G401.6 (cell line): ENCODE measurements at regions not wholly inside any gene's neighbourhood (a gene's known extent, or its start where the extent isn't known, plus 50 kb on each side); places are given as distances from the start of the nearest gene placed in this dataset.

Experiments
- FAIRE-seq: peaks from 2 replicates; lab custom pipeline; 2012; peaks lifted over from hg19 to GRCh38; lab: Jason Lieb, UNC

DNA sequence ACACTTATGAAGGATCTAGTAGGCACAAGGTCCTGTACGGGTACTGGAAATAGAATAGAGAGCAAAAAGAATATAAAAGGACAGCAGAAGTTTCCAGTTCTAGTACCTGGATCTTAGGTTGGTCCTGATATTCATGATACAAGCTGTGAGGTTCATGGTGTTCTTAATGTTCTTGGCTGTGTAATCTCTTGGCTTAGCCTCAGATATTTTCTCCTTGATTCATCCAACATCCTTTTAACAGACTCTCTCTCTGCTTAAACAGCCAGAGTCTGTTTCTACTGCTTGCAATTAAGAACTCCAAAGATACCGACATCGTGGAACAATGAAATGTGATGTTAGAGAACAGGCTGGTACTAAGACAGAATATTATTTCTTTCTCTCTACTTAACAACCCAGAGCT lies 49.9 kb downstream of the CNTN3 start:
- FAIRE-seq: no peak

DNA sequence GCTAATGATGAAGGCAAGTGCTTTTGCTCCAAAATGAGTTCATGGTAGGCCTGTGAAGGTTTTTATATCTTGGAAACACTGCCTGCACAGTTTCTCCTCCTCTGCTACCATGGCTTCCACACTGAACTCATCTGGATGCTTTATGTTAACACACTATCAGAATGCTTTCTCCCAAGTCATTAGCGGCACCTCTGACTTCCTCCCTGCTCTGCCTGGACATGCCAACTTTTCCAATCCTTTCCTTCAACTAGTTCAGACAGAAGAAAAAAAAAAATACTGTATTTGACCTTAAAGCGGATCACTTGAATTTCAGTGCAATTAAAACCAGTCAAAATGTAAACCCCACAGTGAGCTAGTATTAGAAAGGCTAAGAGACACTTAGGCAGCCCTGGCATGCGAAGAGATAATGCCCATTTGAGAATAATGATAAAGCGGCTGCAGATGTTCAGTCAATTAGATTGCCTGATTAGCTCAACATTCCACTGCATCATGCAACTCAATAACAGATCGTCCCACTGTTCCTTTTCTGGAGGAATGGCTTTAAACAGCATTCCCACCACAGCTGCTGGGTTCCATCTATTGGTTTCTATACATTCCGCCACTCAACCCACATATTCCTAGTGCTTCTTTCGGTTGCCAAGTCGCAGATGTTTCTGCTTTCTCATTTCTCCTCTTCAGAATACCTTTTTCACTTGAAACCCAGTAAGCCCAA lies 51.7 kb downstream of the CNTN3 start:
- FAIRE-seq: no peak

DNA sequence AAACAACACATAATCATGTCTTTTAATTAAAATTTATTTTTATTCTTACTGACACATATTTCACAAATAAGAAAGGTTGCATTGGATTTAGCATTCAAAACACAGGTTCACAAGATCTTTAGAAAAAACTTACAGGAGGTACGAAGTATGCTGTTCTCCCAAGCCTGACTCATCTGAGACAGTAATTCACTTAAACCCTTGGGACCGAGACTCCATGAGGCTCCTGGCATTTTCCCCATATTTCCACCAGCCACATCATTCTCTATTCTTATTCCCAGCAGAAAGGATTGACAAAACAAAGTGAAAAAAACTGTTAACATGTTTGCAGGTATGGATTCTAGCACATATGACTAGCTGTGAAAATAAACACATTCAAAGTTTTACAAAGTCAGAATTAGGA lies 52.6 kb downstream of the CNTN3 start:
- no peak for FAIRE-seq

DNA sequence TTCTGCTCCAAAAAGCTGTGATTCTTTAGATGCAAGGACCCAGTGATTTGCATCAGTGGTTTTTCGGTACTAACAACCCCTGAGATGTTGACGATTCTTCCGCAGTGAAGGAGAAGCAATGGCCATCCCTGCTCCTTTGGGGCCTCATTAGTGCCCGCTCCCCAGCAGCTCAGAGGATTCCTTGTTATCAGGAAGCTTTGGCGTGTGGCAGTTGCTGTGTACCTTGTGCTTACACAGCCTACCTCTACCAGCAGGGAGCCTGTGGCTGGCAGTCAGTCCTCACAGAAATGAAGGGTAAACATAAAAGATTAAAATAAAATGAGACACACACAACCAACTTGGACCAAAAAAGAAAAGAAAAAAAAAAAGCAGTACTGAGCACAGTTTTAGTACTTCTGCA lies 55.2 kb downstream of the CNTN3 start:
- FAIRE-seq: no peak

DNA sequence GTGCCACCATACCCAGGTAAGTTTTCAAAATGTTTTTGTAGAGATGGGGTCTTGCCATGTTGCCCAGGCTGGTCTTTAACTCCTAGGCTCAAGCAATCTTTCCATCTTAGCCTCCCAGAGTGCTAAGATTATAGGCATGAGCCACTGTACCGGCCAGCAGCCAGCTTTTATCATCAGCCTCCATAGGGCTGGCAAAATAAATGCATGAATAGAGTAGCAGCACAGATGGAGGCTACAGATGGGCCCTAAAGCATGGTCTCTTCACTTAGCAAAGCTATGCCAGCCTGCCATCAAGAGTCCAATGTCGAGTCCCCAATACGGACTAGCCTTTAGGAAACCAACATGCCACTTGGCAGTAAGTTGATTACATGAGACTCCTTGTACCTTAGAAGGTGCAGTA lies 63.8 kb downstream of the CNTN3 start:
- FAIRE-seq: no peak

DNA sequence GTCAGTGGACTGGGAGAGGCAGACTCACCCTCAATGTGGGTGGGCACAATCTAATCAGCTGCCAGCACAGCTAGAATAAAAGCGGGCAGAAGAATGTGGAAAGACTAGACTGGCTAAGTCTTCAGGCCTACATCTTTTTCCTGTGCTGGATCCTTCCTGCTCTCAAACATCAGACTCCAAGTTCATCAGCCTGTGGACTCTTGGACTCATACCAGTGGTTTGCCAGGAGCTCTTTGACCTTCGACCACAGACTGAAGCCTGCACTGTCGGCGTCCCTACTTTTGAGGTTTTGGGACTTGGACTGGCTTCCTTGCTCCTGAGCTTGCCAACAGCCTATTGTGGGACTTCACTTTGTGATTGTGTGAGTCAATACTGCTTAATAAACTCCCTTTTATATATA lies 68.0 kb downstream of the CNTN3 start:
- FAIRE-seq: no peak

DNA sequence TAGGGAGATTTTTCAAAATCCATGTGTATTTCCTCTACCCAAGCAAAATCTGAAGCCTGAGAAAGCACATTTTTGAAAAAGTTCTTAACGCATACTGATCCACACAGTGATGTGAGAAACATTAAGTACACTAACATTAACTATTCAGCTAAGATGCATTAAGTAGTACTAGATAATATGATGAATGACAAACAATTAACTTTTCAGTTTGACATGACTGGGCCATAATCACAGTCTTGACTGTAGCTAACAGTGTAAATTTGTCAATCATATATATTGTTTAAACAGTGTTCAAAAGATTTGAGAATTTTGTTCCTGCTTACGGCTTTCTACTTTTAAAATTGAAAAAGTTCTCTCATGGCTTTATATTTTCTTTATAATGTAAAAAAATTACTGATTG lies 72.0 kb downstream of the CNTN3 start:
- FAIRE-seq: no peak

DNA sequence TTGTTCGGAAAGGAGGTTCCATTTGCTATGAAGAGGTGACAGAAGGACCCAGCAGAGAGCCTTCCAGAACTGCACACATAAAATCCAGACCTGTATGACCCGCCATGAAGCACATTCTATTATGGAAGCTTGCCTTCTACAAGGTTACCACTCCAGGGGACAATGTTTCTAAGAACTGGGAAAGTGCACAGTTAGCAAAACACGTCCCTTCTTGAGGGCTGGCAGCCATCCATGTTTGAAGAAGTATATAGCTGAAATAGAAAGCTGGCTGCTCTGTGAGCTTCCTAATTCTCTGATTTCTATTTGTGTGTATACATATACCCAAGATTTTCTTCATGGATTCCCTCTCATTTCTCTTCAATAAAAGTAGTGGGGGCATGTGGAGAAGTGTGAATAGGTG lies 74.6 kb downstream of the CNTN3 start:
- no peak for FAIRE-seq

DNA sequence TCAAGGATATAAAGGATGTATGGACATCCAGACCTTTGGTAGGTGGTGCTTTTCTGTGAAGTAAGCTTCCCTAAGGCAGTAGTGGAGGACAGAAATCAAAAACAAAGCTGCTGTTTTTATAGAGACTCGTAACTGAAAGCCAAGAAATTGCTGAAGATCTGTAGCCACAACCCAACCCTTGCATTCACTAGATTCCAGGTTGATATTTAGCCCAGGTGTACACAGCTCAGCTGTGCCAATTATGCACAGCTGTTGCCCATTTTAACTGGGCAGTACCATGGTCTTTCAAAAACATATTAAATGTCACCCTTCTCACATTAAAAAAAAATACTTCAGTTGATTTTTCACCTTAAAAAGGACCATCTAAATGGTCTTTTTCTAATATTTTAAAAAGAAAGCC lies 75.8 kb downstream of the CNTN3 start:
- no peak for FAIRE-seq

DNA sequence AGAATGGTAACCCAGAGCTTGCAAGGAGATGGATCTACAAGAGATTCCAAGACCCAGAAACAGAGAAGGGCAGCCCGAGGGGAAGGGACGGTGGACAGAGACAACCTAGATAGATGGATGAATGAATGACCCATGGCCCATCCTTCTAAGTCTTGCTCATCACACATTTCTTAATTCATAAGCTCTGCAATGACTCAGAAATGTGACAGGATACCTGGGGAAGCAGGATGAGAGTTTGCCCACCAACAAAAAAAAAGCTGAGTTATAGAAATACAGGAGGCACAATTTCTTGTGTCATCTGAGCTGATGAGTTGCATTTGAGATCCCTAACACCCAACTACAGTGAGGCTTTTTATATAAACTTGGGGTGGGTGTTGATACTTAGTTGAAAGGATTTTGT lies 76.6 kb downstream of the CNTN3 start:
- no peak for FAIRE-seq

DNA sequence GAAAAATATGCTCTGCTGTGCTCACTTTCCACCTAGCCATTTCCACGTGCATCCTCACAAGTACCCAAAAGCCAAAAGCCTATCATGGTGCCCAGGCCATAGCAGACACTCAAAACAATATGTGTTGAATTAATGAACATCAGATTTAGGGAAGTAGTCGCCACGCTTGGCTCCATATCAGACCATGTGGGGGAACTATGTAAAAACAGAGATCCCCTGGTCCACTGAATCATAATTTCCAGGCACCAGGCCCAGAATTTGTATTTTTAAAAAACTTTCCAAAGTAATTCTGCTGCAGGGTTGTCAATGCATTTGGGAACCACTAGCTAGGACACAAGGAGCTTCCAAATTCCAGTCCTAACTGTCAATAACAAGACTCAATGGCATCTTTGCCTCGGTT lies 77.3 kb downstream of the CNTN3 start:
- no peak for FAIRE-seq

DNA sequence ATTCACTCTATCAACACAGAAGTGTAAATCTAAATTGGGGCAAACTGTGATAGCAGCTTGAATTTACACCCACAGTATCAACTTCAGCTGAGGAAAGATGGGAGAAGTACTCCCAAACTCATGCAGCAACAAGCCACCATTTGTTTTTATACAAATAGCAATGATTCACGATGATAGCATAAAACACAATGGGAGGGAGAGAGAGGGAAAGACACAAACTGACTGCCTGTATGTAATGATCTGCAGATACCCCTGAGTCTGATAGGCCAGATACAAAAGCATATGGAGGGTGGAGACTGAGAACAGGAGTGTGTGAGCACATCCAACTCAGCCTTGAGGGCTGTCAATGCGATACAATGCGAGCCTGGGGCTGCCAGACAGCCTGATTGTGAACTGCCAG lies 79.2 kb downstream of the CNTN3 start:
- no peak for FAIRE-seq

DNA sequence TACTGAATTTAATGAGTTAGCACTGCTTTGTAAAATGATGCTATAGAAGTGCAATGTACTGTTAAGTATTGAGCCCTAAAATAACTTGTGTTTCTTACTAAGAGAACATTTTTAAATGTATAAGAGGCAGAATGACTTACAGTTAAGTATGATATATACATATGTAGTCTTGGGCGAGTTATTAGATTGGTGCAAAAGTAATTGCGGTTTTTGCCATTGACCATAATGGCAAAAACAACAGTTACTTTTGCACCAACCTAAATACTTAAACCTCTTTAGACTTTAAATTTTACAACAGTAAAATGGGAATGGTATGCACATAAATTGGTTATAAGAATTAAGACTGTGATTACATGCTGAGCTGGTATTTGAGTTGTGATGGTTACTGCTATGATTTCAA lies 79.8 kb downstream of the CNTN3 start:
- FAIRE-seq: no peak

DNA sequence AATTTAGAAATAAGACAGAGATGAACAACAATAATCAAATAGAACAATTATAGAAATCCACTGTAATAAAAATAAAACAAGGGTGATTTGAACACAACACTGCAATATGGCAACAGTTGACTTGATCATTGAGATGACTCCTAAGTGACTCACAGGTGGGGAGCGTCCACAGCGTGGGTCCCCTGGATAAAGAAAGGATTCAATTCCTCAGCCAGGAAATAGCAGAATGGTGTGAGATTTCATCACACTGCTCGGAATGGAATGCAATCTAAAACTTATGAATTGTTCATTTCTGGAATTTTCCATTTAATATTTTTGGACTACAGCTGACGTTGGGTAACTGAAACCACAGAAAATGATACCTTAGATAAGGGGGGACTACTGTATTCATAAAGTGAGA lies 82.0 kb downstream of the CNTN3 start:
- no peak for FAIRE-seq

DNA sequence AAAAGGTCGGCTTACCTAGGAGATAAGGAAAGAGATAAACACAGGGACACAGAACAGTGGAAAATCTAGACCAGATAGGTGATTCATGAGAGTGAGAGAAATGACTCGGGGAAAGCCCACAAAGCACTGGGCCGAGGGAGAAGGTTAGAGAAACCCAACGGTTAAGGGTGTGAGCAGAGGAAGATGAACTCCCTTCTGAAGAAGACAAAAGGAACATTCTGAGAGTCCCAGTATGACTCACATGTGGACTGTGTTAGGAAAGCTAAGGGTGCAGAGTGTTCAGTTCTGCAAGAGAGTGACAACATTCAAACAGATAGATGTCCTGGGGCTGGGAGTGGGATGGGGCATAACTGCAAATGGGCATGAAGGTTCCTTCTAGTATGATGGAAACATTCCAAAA lies 83.0 kb downstream of the CNTN3 start:
- FAIRE-seq: no peak

DNA sequence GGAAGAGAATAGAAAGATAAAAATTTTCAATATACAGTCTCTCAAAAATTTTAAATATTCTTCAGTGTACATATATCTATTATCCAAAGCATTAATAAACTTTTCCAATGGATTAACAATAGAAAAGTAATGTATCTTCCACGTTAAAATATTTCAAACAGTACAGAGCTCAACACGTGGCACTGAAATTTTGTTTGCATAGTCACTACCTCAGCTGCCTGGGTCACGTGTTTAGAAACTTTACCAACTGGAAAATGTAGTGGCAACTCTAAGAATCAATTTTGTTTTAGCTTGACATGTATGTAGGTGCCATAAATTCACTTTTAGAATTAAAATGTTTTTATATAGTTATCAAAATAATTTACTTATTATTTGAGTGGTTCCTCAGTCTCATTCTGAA lies 85.3 kb downstream of the CNTN3 start:
- no peak for FAIRE-seq

DNA sequence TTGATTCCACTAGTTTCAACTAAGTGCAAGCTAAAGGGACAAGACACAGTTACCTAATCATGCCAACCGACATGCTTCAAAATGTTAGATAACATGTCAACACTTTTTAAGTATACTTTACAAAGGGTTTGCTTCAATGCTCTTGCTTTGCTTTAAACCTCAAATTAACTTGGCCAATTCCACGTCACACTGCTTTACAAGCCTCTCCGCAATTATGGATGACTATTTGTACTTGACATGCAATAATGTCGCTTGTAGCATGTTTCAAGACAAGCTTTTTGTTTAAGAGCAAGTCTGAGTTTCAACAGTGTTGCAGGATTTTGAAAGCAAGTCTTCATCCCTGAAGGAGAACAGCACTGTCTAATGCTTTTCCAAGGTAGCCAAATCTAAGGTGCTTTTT lies 86.9 kb downstream of the CNTN3 start:
- FAIRE-seq: no peak

DNA sequence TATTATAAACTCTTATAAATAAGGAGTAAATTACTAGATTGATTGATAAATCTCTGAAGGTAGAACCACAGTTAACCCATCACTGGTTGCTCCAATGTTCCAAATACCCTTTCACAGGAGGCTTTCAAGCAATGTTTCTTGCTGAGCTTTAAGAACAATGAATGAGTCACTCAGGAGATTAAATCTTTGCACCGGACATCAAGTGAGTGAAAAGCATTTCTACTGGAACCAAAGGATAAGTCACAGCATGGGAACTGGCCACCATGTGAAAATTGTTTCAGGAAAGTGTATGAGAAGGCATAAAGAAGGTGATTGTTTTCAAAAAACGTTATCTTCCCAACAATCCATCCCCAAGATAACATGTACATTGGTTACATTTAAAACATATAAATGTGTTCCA lies 90.6 kb downstream of the CNTN3 start:
- FAIRE-seq: no peak

DNA sequence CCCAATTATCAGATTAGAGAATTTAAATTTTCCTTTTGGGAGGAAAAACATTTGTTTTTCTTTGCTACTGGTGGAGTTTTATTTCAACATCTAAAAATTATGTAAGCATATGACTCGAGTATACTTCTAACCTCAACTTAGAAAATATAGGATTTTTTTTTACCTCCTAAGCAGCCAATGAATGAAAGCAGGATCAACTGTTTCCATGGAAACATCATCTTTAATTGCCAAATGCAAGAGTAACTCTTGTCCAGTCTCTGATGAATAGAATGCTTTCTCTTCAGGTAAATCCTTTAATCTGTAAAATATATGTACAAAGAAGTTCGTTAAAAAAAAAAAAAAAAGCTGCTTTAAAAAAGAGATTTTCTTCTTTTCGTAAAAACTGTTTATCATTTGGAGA lies 93.6 kb downstream of the CNTN3 start:
- FAIRE-seq: no peak

DNA sequence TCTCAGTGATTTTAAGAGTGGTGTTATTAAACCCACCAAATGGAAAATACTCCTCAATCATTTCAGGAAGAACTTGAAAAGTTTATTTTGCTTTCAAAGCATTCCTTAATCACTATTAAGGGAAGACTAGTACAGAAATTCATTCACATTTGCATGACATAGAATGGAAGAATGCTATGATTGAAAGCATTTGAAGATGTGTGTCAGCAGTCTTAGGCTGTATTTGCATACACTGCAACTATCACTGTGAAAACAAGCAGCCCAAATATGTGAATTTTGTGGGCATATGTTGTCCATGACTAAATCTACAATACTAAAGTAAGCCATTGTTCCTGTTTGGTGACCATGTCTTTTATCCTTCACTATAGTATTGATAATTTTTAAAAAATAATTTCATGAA lies 95.8 kb downstream of the CNTN3 start:
- FAIRE-seq: no peak

DNA sequence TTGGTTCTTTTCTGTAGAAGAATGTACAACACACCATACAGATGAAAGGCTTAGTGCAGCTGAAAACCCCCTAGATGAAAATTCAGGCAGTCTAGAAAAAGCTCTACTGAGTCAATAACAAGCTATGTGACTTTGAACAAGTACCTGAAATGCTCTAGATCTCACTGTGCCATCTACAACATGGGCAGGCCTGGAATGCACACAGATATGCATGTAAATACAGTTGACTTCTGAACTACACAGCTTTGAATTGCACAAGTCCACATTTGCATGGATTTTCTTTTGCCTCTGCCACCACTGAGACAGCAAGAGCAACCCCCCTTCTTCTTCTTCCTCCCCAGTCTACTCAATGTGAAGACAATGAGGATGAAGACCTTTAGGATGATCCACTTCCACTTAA lies 98.4 kb downstream of the CNTN3 start:
- FAIRE-seq: no peak

DNA sequence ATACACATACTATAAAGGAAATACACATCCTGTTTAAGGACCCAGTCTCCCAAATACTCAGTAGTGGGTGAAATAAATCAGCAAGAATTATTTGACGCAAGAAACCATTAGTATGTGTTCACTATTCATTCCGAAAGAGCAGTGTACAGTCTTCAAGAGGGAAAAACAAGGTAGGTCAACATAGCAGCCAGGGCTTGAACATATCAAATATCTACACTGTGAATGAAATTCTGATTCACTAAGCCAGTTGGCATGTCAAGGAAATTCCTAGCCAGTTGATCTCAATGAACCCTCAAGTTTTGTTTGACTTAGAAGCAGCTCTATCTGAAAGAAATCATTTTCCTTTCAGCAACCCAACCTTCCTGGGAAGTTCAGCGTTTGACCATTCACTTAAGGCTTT lies 99.0 kb downstream of the CNTN3 start:
- FAIRE-seq: no peak

DNA sequence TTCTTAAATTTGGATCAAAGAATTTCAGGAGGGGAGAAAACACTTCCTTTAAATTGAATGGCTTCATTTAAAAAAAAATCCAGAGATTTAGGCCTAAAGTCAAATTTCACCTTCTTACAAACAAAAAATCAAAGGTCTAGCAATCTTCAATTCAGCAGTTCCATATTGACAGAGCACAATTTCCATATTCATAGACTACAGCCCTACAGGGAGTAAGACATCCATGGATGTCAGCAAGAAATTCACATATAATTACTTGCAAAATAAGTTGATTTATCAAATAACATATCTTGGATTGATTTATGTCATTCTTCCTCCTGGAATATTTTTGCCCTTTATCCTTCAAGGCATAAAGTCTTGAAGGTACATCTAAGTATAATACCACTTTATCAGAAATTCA lies 103.4 kb downstream of the CNTN3 start:
- FAIRE-seq: no peak

DNA sequence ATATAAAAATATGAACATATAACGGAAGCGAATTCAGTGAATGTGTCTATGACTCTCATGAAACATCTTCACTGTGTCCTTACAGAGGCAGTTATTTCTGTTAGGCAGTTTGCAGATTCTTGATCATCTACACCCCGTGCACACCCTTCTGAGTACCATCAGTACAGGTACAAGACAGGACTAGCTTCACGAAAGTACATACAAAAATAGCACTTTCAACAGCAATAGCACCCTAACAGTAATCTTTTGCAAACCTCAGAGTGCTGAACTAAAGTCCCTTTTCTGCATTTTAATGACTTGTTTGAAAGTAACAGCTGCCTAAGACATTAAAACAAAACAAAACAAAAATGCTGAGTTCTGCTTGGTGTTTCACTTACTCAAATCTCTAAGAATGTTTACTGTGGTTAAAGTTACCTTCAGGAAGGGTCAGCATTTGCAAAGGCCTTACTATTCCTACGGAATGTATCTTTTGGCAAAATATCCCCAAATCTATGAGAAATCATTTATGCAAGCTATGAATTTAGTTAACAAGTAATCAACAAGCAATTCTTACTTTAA lies 104.1 kb downstream of the CNTN3 start:
- no peak for FAIRE-seq

DNA sequence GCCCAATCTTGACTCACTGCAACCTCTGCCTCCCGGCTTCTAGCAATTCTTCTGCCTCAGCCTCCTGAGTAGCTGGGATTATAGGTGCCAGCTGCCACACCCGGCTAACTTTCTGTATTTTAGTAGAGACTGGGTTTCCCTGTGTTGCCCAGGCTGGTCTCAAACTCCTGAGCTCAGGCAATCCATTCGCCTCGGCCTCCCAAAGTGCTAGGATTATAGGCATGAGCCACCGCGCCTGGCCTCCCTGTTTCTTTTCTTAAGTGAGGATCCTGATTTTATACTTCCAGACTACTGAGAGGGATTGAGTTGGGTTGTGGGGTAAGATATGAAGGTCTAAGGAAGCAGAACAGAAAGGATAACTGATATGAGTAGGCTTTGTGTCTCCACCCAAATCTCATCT lies 106.8 kb downstream of the CNTN3 start:
- no peak for FAIRE-seq
